Colonic mucosa (tissue), 4 donors: ENCODE measurements at regions not wholly inside any gene's neighbourhood (a gene's known extent, or its start where the extent isn't known, plus 50 kb on each side); places are given as distances from the start of the nearest gene placed in this dataset.

ENCODE experiments used
- DNase-seq: peaks from one replicate; pipeline ENCODE4 v3.0.0-alpha.2; 2020
- H3K27ac ChIP-seq: fragments of 200-600 bp; one replicate; pipeline ENCODE4 v1.8.0; 2021
- H3K27me3 ChIP-seq: fragments of 200-600 bp; one replicate; pipeline ENCODE4 v1.8.0; 2021
- H3K36me3 ChIP-seq: fragments of 200-600 bp; one replicate; pipeline ENCODE4 v1.8.0; 2021
- H3K4me1 ChIP-seq: fragments of 200-600 bp; one replicate; pipeline ENCODE4 v1.8.0; 2021; ENCODE audit warnings: mild to moderate bottlenecking
- H3K4me3 ChIP-seq: fragments of 200-600 bp; one replicate; pipeline ENCODE4 v1.8.0; 2021
- H3K9ac ChIP-seq, 2 donors: one replicate each; pipeline ENCODE4 v1.7.0; 2013; ENCODE audit warnings: control low read depth in 2 of 2, low read depth in 2 of 2, low read length in 2 of 2
- H3K9me3 ChIP-seq: fragments of 200-600 bp; one replicate; pipeline ENCODE4 v1.8.0; 2021
- CTCF ChIP-seq: fragments of 200-600 bp; IDR thresholded peaks from one replicate; pipeline ENCODE4 v1.8.0; 2022; ENCODE audit warnings: antibody characterized with exemption, mild to moderate bottlenecking
- intact Hi-C: fragments of 100-400 bp; cut with DNase I; formaldehyde crosslinking; loops from one replicate; pipeline ENCODE4 v1.14.1; 2022
- donor health status: healthy.
- donor health status: DM: no; HTN: no; CAD: no.
- donor health status: DM: no; HTN: no; CAD: no.

- Histone ChIP-seq H3K4me1 (no peaks in the 10 kb centered on the region), H3K4me3 (no peak overlapping the region), H3K27ac (no peak overlapping the region), H3K9me3 (no peaks in the 10 kb centered on the region), H3K27me3 (no peaks in the 10 kb centered on the region), H3K9ac (no peak overlapping the region), H3K36me3 (no peaks in the 10 kb centered on the region)
- DNase-seq: no peak
- TF ChIP-seq CTCF: no peak
- intact Hi-C loops: no loop called here
Measured at GRCh38 chr3:72247645-72248388, 462.9 kb upstream of the PROK2 start.

GRCh38 chr3:72247126-72247525, 462.2 kb upstream of the PROK2 start:
- Histone ChIP-seq H3K9me3 (no peaks in the 10 kb centered on the region), H3K27me3 (no peaks in the 10 kb centered on the region), H3K4me3 (no peak overlapping the region), H3K9ac (no peak overlapping the region), H3K4me1 (no peaks in the 10 kb centered on the region), H3K27ac (no peak overlapping the region), H3K36me3 (no peaks in the 10 kb centered on the region)
- no peak for DNase-seq
- intact Hi-C loops: no loop called here
- TF ChIP-seq CTCF: no peak

GRCh38 chr3:72246685-72247084, 461.7 kb upstream of the PROK2 start:
- Histone ChIP-seq H3K36me3 (no peaks in the 10 kb centered on the region), H3K9ac (no peak overlapping the region), H3K27ac (no peak overlapping the region), H3K4me3 (no peak overlapping the region), H3K4me1 (no peaks in the 10 kb centered on the region), H3K9me3 (no peaks in the 10 kb centered on the region), H3K27me3 (no peaks in the 10 kb centered on the region)
- DNase-seq: no peak
- no peak for TF ChIP-seq CTCF
- intact Hi-C loops: no loop called here

GRCh38 chr3:72245183-72245811, 460.3 kb upstream of the PROK2 start:
- DNase-seq: peak; percentile 37
- intact Hi-C loops: no loop called here
- no peaks in the 10 kb centered on the region for H3K9me3 ChIP-seq
- no peak overlapping the region for H3K9ac ChIP-seq
- H3K27me3 ChIP-seq: no peaks in the 10 kb centered on the region
- no peaks in the 10 kb centered on the region for H3K4me1 ChIP-seq
- TF ChIP-seq CTCF: no peak
- H3K36me3 ChIP-seq: no peaks in the 10 kb centered on the region
- no peak overlapping the region for H3K4me3 ChIP-seq
- no peak overlapping the region for H3K27ac ChIP-seq

GRCh38 chr3:72244396-72244795, 459.4 kb upstream of the PROK2 start:
- Histone ChIP-seq H3K27me3 (no peaks in the 10 kb centered on the region), H3K36me3 (no peaks in the 10 kb centered on the region), H3K9me3 (no peaks in the 10 kb centered on the region), H3K27ac (no peak overlapping the region), H3K4me1 (no peaks in the 10 kb centered on the region), H3K9ac (no peak overlapping the region), H3K4me3 (no peak overlapping the region)
- intact Hi-C loops: no loop called here
- no peak for DNase-seq
- no peak for TF ChIP-seq CTCF
